NOMO-1 treated with DMSO at 0.1 percent for 48 hours (cell line): ENCODE measurements at regions not wholly inside any gene's neighbourhood (a gene's known extent, or its start where the extent isn't known, plus 50 kb on each side); places are given as distances from the start of the nearest gene placed in this dataset.
"Not testable (repeated sequence)": the region's sequence is repeated elsewhere in the genome, so short reads cannot be mapped to it uniquely, and the experiment has no call there.

Experiments
- DNase-seq: peaks from one replicate; lab custom pipeline; 2025; ENCODE audit not compliant: unreplicated experiment; lab: John Stamatoyannopoulos, UW

DNA sequence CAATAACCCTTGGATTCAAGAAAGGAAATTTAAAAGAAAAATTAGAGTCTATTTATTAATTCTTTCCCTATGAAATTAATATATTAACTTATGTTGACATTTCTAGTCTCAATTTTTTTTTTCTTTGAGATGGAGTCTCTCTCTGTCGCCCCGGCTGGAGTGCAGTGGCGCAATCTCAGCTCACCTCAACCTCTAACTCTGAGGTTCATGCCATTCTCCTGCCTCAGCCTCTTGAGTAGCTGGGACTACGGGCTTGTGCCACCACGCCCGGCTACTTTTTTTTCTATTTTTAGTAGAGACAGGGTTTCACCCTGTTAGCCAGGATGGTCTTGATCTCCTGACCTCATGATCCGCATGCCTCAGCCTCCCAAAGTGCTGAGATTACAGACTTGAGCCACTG is 411.7 kb upstream of the GRAMD2B start:
- not testable (repeated sequence) for DNase-seq

DNA sequence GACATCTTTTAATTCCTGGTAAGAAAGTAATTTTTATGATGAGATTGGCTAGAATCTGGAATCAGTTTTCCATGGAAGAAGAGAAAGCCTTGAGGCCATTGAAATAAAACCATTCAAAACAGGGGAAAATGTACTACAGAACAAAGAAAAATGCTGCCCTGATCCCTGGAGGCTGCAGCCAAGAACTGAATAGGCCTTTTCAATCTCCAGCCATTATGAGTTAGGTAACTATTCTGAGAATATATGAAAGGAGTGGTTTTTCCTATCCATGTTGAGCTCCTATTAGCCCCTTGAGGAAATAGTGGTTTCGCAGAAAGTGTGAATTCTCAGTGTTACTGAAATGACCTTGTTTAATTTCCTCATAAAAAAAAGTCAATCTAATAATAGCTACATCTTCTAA is 408.5 kb upstream of the GRAMD2B start:
- DNase-seq: no peak

DNA sequence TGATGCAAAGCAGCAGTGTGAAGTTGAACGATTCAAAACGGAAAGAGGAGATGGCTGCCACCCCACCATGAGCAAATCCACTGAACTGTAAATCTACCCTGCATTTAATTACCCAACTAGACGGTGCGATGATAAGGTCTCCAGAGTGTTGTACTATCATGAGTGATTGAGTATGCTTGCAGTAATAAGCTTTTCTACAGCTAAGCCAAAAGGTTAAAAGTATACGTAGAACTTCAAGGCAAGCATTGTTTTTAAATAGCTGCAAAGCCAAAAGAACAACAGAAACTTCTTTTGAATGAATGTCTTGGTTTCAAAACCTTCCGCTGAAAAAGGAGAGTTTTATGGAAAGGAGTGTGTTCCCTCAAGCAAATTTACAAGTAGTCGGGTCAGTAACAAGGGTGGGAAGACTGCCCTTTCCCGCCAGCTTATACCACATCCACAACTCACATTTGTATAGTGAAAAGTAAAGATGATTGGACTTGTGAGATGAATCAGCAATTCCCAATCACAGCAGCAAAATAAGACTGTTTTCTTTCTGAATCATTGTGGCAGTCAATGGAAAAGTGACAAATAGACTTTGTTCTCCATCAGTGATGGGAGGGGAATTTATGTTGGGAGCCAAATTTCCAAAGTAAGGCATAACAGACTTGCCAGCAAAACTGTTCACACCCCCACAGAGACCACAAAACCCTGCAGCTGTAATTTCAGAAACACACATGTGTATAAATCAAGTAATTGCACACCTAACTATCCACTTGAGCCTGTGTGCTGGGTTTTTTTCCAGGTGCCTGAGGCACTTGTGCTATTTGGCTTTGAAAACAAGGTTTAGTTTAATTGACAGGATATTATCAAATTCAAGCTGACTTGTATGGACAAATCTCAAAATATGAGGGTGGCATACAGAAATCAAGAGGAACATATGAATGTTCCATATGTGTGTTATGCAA is 407.7 kb upstream of the GRAMD2B start:
- no peak for DNase-seq

DNA sequence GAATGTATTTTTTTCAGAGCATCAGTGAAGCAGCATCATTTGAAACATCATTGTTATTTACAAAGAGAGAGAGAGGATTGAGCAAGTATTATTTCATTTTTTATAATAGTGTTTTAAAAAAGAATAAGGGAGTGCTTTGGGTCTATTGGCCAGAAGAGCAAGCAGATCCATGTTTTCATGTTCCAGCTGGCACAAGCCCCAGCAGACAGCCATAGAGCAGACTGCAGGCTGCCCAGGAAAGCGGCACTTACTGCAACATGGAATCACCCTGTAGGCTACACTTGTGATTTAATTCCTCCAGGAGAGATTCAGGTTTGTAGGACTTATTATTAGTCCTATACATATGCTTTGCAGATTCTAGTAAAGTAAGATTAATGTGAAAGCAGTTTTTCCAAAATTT is 407.0 kb upstream of the GRAMD2B start:
- DNase-seq: no peak

DNA sequence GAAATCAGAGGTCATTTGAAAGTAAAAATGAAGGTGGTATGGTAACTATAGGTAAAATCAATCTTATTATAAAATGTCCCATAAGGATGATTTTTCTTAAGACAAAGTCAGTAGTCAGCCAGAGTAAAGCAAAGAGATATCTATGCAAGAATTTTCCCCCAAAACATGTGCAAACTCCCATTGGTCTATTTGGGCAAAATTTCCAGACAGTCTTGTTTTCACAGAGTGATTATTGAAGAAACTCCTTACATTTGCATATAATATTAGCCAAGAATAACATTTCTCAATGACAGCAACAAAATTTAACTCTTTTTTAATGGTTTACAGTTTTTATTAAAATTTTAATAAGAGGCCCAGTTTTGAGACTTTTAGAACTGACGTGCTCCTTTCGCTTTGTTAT is 406.1 kb upstream of the GRAMD2B start:
- DNase-seq: no peak

DNA sequence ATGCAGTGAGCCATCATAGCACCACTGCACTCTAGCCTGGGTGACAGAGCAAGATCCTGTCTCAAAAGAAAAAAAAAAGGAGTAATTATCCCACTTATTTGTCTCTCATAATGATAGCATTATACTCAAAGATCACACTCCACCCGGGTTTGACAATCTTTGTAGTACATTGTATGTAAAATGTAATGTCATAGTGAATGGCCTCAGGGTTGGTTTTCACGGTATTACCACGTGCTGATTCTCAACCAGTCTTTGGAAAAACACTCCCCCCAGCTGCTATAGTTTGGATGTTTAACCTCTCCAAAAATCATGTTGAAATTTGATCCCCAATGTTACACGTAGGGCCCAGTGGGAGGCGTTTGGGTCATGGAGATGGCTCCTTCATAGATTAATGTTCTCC is 402.4 kb upstream of the GRAMD2B start:
- no peak for DNase-seq

DNA sequence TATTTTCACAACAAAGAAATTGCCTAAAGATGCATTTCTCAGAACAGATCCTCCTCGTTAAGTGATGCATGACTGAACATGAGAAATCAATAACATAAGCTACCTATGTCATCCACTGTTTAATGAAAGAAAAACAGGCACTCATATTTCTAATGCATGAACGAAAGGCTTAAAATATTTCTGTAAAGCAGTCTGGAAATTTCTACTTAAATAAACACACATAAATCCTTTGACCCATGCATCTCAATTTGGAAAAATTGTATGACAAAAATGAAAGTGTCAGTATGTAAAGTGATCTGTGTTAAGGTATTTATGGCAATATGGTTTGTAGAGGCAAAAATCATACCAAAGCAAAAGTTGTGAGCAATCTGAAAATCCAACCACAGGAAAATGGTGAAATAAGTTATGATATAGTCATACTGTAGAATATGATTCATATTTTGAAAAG is 399.2 kb upstream of the GRAMD2B start:
- no peak for DNase-seq

DNA sequence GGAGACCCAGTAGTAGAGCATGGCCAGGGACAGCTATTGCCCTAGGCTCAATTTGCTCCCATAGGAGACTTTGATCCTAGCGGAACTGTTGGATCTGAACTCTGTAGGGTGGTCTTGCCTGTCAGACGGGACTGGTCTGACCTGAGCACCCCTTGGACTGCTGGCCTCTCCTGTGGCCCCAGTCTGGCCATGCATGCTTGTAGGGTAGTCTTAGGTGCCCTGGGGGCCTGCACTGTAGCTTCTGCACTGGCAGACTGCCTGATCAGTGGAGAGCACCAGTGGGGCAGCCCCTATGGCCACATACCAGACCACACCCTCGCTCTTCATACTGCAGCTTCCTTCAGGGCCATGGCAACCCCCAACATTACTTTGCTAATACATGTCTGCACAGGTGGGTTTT is 396.1 kb upstream of the GRAMD2B start:
- DNase-seq: no peak

DNA sequence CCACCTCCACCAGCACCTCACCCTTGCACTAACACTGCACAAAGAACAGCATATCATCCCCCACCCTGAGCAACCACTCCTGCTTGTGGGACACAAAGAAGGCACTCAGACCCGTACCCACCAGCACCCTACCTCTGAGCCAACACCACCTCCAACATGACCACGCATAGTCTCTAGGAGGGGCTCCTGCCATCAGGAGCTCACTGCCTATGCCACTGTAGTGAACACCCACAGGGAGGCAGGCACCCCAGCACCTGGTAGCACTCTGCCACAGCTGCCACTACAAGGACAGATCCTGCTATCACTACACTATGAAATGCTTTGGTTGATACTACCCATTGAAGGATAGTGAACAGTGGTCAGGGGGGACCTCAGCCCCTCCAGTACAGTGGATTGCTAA is 395.6 kb upstream of the GRAMD2B start:
- DNase-seq: no peak

DNA sequence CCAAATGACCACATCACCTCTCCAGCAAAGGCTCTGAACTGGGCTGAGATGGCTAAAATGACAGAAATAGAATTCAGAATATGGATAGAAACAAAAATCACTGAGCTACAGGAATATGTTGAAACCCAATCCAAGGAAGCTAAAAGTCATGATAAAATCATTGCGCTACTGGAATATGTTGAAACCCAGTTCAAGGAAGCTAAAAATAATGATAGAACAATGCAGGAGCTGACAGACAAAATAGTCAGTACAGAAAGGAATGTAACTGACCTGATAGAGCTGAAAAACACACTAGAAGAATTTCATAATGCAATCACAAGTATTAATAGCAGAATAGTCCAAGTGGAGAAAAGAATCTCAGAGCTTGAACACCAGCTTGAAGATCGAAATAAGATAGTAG is 394.9 kb upstream of the GRAMD2B start:
- no peak for DNase-seq

DNA sequence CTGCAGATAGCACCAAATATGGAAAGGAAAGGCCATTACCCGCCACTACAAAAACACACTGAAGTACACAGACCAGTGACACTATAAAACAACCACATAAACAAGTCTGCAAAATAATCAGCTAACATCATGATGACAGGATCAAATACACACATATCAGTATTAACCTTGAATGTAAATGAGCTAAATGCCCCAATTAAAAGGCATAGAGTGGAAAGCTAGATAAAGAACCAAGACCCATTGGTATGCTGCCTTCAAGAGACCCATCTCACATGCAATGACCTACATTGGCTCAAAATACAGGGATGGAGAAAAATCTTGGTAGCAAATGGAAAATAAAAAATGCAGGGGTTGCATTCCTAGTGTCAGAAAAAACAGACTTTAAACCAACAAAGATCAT is 393.9 kb upstream of the GRAMD2B start:
- not testable (repeated sequence) for DNase-seq

DNA sequence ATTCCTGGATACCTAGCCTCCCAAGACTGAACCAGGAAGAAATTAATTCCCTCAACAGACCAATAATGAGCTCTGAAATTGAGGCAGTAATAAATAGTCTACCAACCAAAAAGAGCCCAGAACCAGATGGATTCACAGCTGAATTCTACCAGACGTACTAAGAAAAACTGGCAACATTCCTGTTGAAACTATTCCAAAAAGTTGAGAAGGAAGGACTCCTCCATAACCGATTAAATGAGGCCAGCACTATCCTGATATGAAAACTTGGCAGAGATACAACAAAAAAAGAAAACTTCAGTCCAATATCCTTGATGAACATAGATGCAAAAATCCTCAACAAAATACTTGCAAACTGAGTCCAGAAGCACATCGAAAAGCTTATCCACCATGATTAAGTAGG is 392.5 kb upstream of the GRAMD2B start:
- DNase-seq: no peak

DNA sequence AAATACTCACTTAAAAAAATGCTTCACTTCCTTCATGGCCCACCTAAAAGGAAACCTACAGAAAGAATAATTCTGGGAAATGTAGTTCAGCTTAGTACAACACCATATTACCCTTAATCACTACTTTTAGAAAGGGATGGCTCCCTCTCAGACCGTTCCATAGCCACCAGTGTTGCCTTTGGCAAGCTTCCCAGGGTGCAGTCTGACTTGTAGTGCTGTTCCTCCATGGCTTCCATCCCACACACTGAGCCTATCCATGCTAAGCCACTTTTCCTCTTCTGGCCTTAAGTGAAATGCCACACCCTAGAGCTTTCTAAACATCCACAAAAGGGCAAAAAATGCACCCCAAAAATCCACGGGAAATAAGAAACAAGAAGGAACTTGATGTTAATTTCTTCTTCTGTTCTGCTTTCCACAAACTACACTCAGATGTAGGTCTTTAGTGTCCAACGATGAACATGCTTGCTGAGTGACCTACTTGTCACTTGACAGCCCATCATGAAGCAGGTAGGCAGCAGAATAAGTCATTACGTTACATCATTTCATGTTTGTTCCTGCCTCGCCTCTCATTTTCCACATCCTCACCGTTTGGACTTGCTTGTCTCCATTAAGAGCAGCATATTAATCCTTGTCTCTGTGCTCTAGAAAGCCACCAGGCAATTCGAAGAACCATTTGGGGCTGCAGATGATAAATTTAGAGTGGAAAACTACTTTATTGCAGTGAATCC is 391.1 kb upstream of the GRAMD2B start:
- DNase-seq: no peak

DNA sequence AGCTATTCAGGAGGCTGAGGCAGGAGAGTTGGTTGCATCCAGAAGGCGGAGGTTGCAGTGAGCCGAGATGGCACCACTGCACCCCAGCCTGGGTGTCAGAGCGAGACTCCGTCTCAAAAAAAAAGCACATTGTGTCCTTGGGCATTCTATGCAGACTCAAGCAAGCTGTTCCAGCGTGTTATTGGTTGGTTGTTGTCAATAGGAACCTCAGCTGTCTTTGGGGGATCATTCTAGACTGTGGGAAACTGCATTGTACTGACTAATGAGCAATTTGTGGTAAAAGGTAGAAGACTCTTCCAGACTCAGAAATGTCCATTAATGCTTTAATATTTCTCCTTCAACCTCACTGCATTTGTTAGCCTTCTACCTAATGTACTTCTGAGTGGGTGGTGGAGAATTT is 379.5 kb upstream of the GRAMD2B start:
- DNase-seq: no peak

DNA sequence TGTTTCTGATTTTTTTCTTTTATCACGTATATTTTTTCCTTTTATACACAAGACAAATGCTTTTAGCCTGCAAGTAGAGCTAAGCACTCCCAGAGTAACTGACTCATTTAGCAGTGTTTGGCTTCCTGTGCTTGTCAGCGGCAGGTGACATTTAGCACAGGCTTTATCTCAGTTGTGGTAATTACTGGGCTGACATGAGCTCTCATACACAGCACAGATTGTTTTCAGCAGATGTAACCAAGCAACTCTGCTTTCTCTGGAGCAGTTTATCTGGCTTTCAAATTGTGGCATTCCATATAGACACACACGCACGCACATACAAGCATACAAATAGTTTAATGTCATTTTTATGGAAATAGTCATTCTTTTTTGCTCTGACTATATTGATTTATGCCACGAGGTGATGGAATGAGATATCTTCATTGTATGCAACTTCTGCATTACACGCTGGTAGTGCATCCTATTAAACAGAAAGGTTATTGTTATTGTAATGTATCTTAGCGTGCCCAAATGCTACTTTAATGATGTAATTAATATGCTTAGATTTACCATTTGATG is 379.0 kb upstream of the GRAMD2B start:
- DNase-seq: no peak

DNA sequence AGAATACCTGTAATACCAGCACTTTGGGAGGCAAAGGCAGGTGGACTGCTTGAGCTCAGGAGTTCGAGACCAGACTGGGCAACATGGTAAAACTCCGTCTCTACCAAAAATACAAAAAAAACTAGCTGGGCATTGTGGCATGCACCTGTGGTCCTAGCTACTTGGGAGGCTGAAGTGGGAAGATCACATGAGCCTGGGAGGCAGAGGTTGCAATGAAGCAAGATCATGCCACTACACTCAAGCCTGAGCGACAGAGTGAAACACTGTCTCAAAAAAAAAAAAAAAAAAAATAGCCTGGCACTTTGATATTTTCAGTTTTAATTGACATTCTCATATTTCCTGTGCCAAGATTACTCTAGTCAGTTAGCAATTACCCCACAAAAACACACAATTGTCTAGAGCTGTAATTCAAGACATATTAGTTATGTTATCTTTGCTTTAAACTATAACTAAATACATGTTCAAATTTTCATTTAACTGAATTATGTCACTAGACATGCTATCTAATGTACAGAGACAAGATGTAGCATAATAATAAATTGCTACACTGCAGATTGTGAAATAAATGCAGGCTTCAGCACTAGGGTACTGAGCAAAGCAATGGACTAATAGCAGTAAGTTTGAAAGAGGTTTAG is 378.2 kb upstream of the GRAMD2B start:
- no peak for DNase-seq

DNA sequence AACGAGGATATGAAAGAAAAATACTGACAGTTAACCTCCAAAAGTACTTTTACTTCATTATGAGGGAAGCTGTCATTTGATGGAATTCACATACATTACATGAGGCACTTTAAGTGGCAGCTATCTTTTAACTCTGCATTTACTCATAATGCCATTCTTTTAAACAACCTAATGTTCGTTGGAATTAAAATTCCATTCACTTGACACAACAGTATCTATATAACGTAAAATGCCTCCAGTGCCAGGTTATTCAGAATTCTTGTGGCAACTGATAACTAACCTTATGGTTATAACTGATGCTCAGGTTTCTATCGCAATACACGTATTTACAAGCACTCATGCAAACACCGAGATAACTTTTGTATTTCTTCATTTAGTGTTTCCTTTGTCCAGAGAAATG is 376.9 kb upstream of the GRAMD2B start:
- DNase-seq: no peak

DNA sequence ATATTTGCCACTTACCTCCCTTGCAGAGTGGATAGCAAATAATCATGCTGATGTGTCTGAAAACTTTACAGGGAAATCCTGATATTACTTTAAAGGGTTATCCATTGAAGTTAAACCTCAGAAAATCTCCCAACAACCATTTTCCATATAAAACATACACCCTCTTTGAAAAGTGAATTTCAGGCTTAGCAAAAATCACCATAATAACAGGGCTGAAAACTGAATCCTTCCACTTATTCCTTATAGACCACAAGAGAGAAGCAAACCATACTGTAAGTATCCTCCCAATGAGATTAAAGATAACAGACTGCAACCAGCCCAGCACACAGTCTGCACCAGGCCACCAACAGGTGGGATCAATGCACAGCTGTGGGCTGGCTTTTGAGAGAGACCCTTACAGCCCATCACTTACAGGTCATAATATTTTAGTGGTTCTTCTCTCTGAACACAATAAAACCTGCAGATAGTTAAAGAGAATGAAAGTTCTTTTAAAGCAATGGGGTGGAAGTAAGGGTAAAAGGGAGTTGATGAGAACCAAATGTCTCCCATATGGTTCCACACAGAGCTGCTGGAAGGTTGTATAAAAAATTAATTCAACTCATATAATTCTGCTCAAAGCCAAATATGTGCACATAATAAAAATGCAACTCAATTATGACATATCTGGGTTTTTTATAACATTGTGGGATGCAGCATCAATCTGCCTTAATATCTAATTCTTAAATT is 376.2 kb upstream of the GRAMD2B start:
- no peak for DNase-seq

DNA sequence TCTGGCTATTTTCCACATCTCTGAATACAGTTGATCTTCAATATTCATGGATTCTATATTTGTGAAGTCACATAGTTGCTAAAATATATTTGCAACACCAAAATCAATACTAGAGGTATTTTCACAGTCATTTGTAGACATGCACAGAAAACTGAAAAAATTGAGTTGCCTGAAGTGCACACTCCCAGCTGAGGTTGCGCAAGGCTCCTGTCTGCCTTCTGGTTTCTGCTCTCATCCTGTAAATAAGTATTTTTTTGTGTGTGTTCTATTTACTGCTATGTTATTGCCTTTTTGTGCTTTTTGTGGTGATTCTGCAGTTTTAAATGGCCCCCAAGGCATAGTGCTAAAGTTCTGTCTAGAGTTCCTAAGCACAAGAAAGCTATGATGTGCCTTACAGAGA is 371.1 kb upstream of the GRAMD2B start:
- DNase-seq: no peak

DNA sequence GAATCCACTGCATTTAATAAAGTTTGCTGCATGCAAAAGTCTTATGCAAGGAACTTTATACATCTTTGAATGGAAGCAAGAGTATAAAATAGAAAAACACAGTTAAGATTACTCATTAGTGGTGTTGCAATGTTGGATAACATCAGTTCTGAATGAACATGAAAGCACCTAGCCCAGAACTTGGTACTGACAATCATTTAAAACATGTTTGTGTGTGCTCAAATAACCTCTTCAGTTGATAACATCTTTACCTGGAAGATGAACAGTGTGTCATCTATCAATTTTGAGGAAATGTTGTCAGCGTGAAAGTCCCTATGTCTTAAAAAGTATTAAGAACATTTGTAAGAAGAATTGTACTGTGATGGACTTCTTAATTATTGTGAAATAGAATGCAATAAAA is 370.4 kb upstream of the GRAMD2B start:
- no peak for DNase-seq

DNA sequence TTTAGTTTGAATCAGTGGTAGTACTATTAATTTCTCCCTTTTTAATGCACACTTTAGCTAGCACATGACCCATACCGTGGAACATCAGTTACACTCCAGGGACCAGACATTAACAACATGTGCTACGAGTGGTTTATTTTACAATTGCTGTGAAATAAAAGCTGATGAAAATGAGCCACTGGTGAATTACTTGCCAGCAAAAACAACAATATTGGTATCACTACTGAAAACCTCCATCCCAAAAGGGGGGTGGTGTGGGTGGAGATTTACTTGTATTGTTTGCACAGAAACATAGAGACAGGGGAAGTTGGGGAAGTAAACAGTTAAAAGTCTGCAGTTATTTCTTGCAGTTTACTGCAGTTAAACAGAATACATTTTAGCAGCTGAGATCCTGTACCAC is 369.6 kb upstream of the GRAMD2B start:
- no peak for DNase-seq
